ENCODE measurements at regions not wholly inside any gene's neighbourhood (a gene's known extent, or its start where the extent isn't known, plus 50 kb on each side); places are given as distances from the start of the nearest gene placed in this dataset.
A peak's percentile ranks its signal among the peaks of the same experiment; 100 is the strongest.

GRCh38 chr9:107211284-107211923 is 71.7 kb upstream of the RAD23B start:
- DNase-seq (ENCODE audit: low spot score): no peak

- DNase-seq (ENCODE audit: low spot score): no peak
Observed at GRCh38 chr9:107212613-107213012, 70.5 kb upstream of the RAD23B start.

GRCh38 chr9:107213080-107213479 is 70.0 kb upstream of the RAD23B start:
- DNase-seq (ENCODE audit: low spot score): no peak

GRCh38 chr9:107213561-107214028 is 69.5 kb upstream of the RAD23B start:
- peak; percentile 82 for DNase-seq (ENCODE audit: low spot score)

- DNase-seq (ENCODE audit: low spot score): no peak
Observed at GRCh38 chr9:107214381-107214780, 68.7 kb upstream of the RAD23B start.

GRCh38 chr9:107214915-107215314 is 68.2 kb upstream of the RAD23B start:
- peak; percentile 35 for DNase-seq (ENCODE audit: low spot score)

GRCh38 chr9:107215381-107215780 is 67.7 kb upstream of the RAD23B start:
- peak; percentile 43 for DNase-seq (ENCODE audit: low spot score)

GRCh38 chr9:107216329-107216728 is 66.8 kb upstream of the RAD23B start:
- no peak for DNase-seq (ENCODE audit: low spot score)

GRCh38 chr9:107218829-107219485 is 64.1 kb upstream of the RAD23B start:
- DNase-seq (ENCODE audit: low spot score): no peak

GRCh38 chr9:107219486-107220077 is 63.5 kb upstream of the RAD23B start:
- DNase-seq (ENCODE audit: low spot score): no peak

GRCh38 chr9:107221321-107221720 is 61.8 kb upstream of the RAD23B start:
- no peak for DNase-seq (ENCODE audit: low spot score)

- DNase-seq (ENCODE audit: low spot score): no peak
Observed at GRCh38 chr9:107222020-107222522, 61.0 kb upstream of the RAD23B start.

- no peak for DNase-seq (ENCODE audit: low spot score)
Observed at GRCh38 chr9:107223381-107223780, 59.7 kb upstream of the RAD23B start.

GRCh38 chr9:107224252-107224651 is 58.8 kb upstream of the RAD23B start:
- DNase-seq (ENCODE audit: low spot score): no peak

- no peak for DNase-seq (ENCODE audit: low spot score)
Observed at GRCh38 chr9:107226421-107226820, 56.7 kb upstream of the RAD23B start.

GRCh38 chr9:107227774-107228173 is 55.3 kb upstream of the RAD23B start:
- no peak for DNase-seq (ENCODE audit: low spot score)

- no peak for DNase-seq (ENCODE audit: low spot score)
Observed at GRCh38 chr9:107228496-107229039, 54.5 kb upstream of the RAD23B start.

GRCh38 chr9:107229241-107229741 is 53.8 kb upstream of the RAD23B start:
- DNase-seq (ENCODE audit: low spot score): no peak

Measured in AG08395 (cell line).